ENCODE measurements at regions not wholly inside any gene's neighbourhood (a gene's known extent, or its start where the extent isn't known, plus 50 kb on each side); places are given as distances from the start of the nearest gene placed in this dataset.
"Not testable (repeated sequence)": the region's sequence is repeated elsewhere in the genome, so short reads cannot be mapped to it uniquely, and the experiment has no call there.

- no peak for TF ChIP-seq CTCF (conservative IDR thresholded peaks at IDR 0.05; ENCODE audit: low read depth, low read length)
- no peak for DNase-seq (ENCODE audit: low read depth)
- no peak overlapping the region for H3K4me3 ChIP-seq (ENCODE audit: low read depth, low read length)
These were observed 54.0 kb upstream of the RASAL2 start for GRCh38 chr1:178039891-178040290.

DNA sequence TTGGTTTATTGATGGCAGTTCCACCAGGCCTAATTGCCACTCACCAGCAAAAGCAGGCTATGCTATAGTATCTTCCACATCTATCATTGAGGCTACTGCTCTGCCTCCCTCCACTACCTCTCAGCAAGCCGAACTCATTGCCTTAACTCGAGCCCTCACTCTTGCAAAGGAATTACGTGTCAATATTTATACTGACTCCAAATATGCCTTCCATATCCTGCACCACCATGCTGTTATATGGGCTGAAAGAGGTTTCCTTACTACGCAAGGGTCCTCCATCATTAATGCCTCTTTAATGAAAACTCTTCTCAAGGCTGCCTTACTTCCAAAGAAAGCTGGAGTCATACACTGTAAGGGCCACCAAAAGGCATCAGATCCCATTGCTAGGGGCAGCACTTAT, 50.0 kb upstream of the RASAL2 start:
- DNase-seq (ENCODE audit: low read depth): not testable (repeated sequence)

More for the DNA sequence above, 50.0 kb upstream of the RASAL2 start:
- not testable (repeated sequence) for H3K4me3 ChIP-seq (ENCODE audit: low read depth, low read length)

Data from choroid plexus epithelial cell (primary cell).